Liver (tissue), 7 donors: ENCODE measurements at regions not wholly inside any gene's neighbourhood (a gene's known extent, or its start where the extent isn't known, plus 50 kb on each side); places are given as distances from the start of the nearest gene placed in this dataset.

ENCODE experiments used
- DNase-seq: peaks from one replicate; pipeline ENCODE4 v3.0.0-alpha.2; 2017; ENCODE audit warnings: low spot score
- H3K27ac ChIP-seq, 2 donors: one replicate each; pipeline ENCODE4 v1.7.0; 2013; ENCODE audit warnings: inconsistent platforms in 2 of 2, low read length in 2 of 2, control low read depth in 1 of 2, low read depth in 1 of 2, mild to moderate bottlenecking in 1 of 2
- H3K27me3 ChIP-seq, 4 donors: one replicate each; pipeline versions ENCODE4 v1.6.1 to v1.7.0; 2013; ENCODE audit warnings: low read length in 3 of 4, inconsistent platforms in 1 of 4, mild to moderate bottlenecking in 1 of 4, moderate library complexity in 1 of 4; ENCODE audit not compliant: control insufficient read depth in 4 of 4, insufficient read depth in 4 of 4
- H3K36me3 ChIP-seq, 4 donors: one replicate each; pipeline versions ENCODE4 v1.6.1 to v1.7.0; 2013; ENCODE audit warnings: low read length in 3 of 4, mild to moderate bottlenecking in 3 of 4, low read depth in 1 of 4, moderate library complexity in 1 of 4; ENCODE audit not compliant: control insufficient read depth in 4 of 4, insufficient read depth in 3 of 4
- H3K4me1 ChIP-seq, 4 donors: one replicate each; pipeline versions ENCODE4 v1.6.1 to v1.7.0; 2013; ENCODE audit warnings: low read length in 3 of 4, mild to moderate bottlenecking in 3 of 4, moderate library complexity in 1 of 4; ENCODE audit not compliant: control insufficient read depth in 4 of 4, insufficient read depth in 4 of 4
- H3K4me3 ChIP-seq, 3 donors: one replicate each; pipeline versions ENCODE4 v1.6.1 to v1.7.0; 2013; ENCODE audit warnings: low read length in 3 of 3, control low read depth in 1 of 3, low read depth in 1 of 3, mild to moderate bottlenecking in 1 of 3
- H3K9ac ChIP-seq, 2 donors: one replicate each; pipeline ENCODE4 v1.7.0; 2013; ENCODE audit warnings: low read length in 2 of 2, mild to moderate bottlenecking in 2 of 2, moderate library complexity in 2 of 2, control low read depth in 1 of 2, low read depth in 1 of 2
- H3K9me3 ChIP-seq, 4 donors: one replicate each; pipeline versions ENCODE4 v1.6.1 to v1.7.0; 2013; ENCODE audit warnings: low read length in 3 of 4; ENCODE audit not compliant: control insufficient read depth in 4 of 4
- ATF3 ChIP-seq: IDR thresholded peaks from 2 replicates; pipeline ENCODE4 v1.6.1; 2016; ENCODE audit warnings: antibody characterized with exemption
- FOXA1 ChIP-seq: IDR thresholded peaks from 2 replicates; pipeline ENCODE4 v1.6.1; 2016; ENCODE audit warnings: antibody characterized with exemption
- FOXA2 ChIP-seq: IDR thresholded peaks from 2 replicates; pipeline ENCODE4 v1.6.1; 2016; ENCODE audit warnings: antibody characterized with exemption
- GABPA ChIP-seq, 2 donors: IDR thresholded peaks in 1 of 2; conservative IDR thresholded peaks in 1 of 2; 2 replicates each; pipeline ENCODE4 v1.6.1; 2016; ENCODE audit warnings: antibody characterized with exemption in 2 of 2, mild to moderate bottlenecking in 1 of 2, moderate library complexity in 1 of 2
- HNF4A ChIP-seq, 2 donors: conservative IDR thresholded peaks; 2 replicates each; pipeline ENCODE4 v1.6.1; 2016; ENCODE audit warnings: antibody characterized with exemption in 2 of 2, mild to moderate bottlenecking in 2 of 2
- HNF4G ChIP-seq: IDR thresholded peaks from 2 replicates; pipeline ENCODE4 v1.6.1; 2016; ENCODE audit warnings: antibody characterized with exemption
- JUND ChIP-seq, 2 donors: IDR thresholded peaks; 2 replicates each; pipeline ENCODE4 v1.6.1; 2016; ENCODE audit warnings: antibody characterized with exemption in 2 of 2
- MAX ChIP-seq: IDR thresholded peaks from 2 replicates; pipeline ENCODE4 v1.6.1; 2016; ENCODE audit warnings: antibody characterized with exemption
- NR2F2 ChIP-seq: IDR thresholded peaks from 2 replicates; pipeline ENCODE4 v1.6.1; 2016; ENCODE audit warnings: antibody characterized with exemption
- RAD21 ChIP-seq, 2 donors: IDR thresholded peaks; 2 replicates each; pipeline ENCODE4 v1.6.1; 2016; ENCODE audit warnings: antibody characterized with exemption in 2 of 2, mild to moderate bottlenecking in 2 of 2
- REST ChIP-seq: IDR thresholded peaks from 2 replicates; pipeline ENCODE4 v1.6.1; 2016; ENCODE audit warnings: antibody characterized with exemption, mild to moderate bottlenecking
- RXRA ChIP-seq, 2 donors: IDR thresholded peaks; 2 replicates each; pipeline ENCODE4 v1.6.1; 2017 to 2018; ENCODE audit warnings: antibody characterized with exemption in 2 of 2, mild to moderate bottlenecking in 1 of 2
- SP1 ChIP-seq: IDR thresholded peaks from 2 replicates; pipeline ENCODE4 v1.6.1; 2018; ENCODE audit warnings: antibody characterized with exemption, mild to moderate bottlenecking
- TAF1 ChIP-seq: conservative IDR thresholded peaks from 2 replicates; pipeline ENCODE4 v1.6.1; 2016; ENCODE audit warnings: antibody characterized with exemption, mild to moderate bottlenecking
- YY1 ChIP-seq: IDR thresholded peaks from 2 replicates; pipeline ENCODE4 v1.6.1; 2016; ENCODE audit warnings: antibody characterized with exemption, mild to moderate bottlenecking
- ZBTB33 ChIP-seq: IDR thresholded peaks from 2 replicates; pipeline ENCODE4 v1.6.1; 2016; ENCODE audit warnings: antibody characterized with exemption
- WGBS: extraction: QIAGEN DNeasy Blood & Tissue Kit; methylation state at CpG from one replicate; pipeline ENCODE4 v1.1.7; 2013; 5-methylcytosine and 5-hydroxymethylcytosine counted together
- donor health status: healthy.
- donor health status: healthy.
- donor health status: healthy.
- donor health status: healthy.

- H3K4me1 ChIP-seq: no peaks in the 10 kb centered on the region
- no peak overlapping the region for H3K9ac ChIP-seq
- no peaks in the 10 kb centered on the region for H3K9me3 ChIP-seq
- H3K4me3 ChIP-seq: no peak overlapping the region
- 74% methylated on average over 6 of the region's 6 CpGs for WGBS
- no peaks in the 10 kb centered on the region for H3K36me3 ChIP-seq
- no peaks in the 10 kb centered on the region for H3K27me3 ChIP-seq
- H3K27ac ChIP-seq: no peak overlapping the region
- no peak for DNase-seq
- no peak for TF ChIP-seq ZBTB33
- no peak for TF ChIP-seq JUND (IDR thresholded peaks at IDR 0.05)
- TF ChIP-seq MAX: no peak
- no peak for TF ChIP-seq HNF4G
- TF ChIP-seq FOXA1: no peak
- no peak for TF ChIP-seq FOXA2
- TF ChIP-seq HNF4A (conservative IDR thresholded peaks at IDR 0.05): no peak
- no peak for TF ChIP-seq YY1
- TF ChIP-seq ATF3: no peak
- TF ChIP-seq RAD21 (IDR thresholded peaks at IDR 0.05): no peak
- TF ChIP-seq NR2F2: no peak
- TF ChIP-seq RXRA (IDR thresholded peaks at IDR 0.05): no peak
- no peak for TF ChIP-seq TAF1
- no peak for TF ChIP-seq SP1
- no peak for TF ChIP-seq GABPA (IDR thresholded peaks at IDR 0.05 in 1 of 2, conservative IDR thresholded peaks at IDR 0.05 in 1 of 2)
These were observed 194.5 kb upstream of the PLD5 start for GRCh38 chr1:242718967-242719366.

- no peak for DNase-seq
- Histone ChIP-seq H3K27ac (no peak overlapping the region), H3K36me3 (no peaks in the 10 kb centered on the region), H3K9me3 (no peaks in the 10 kb centered on the region), H3K27me3 (no peaks in the 10 kb centered on the region), H3K4me1 (no peaks in the 10 kb centered on the region), H3K9ac (no peak overlapping the region), H3K4me3 (no peak overlapping the region)
- TF ChIP-seq REST (no peak), FOXA1 (no peak), HNF4A (conservative IDR thresholded peaks at IDR 0.05) (no peak), YY1 (no peak)
- whole genome bisulfite sequencing: 73% methylated on average over 4 of the region's 4 CpGs
These were observed 187.8 kb upstream of the PLD5 start for GRCh38 chr1:242712248-242712647.
